Progenitor cell of endocrine pancreas (in vitro differentiated cells): ENCODE measurements at regions not wholly inside any gene's neighbourhood (a gene's known extent, or its start where the extent isn't known, plus 50 kb on each side); places are given as distances from the start of the nearest gene placed in this dataset.

ENCODE experiments used
- DNase-seq: peaks from one replicate; pipeline ENCODE4 v3.0.0; 2021; ENCODE audit warnings: low spot score; ENCODE audit not compliant: unreplicated experiment
- H3K27ac Mint-ChIP-seq: 2 replicates; pipeline ENCODE4 v1.8.0; 2021; ENCODE audit warnings: mild to moderate bottlenecking, moderate library complexity, mixed read lengths
- H3K27me3 Mint-ChIP-seq: 2 replicates; pipeline ENCODE4 v1.8.0; 2021; ENCODE audit warnings: mixed read lengths
- H3K36me3 Mint-ChIP-seq: 2 replicates; pipeline ENCODE4 v1.8.0; 2022; ENCODE audit warnings: mixed read lengths; ENCODE audit not compliant: insufficient read depth
- H3K4me1 Mint-ChIP-seq: 2 replicates; pipeline ENCODE4 v1.8.0; 2021; ENCODE audit warnings: low read depth, mixed read lengths
- H3K4me3 Mint-ChIP-seq: 2 replicates; pipeline ENCODE4 v1.8.0; 2021; ENCODE audit warnings: low read depth, mild to moderate bottlenecking, moderate library complexity, mixed read lengths
- H3K9me3 Mint-ChIP-seq: 2 replicates; pipeline ENCODE4 v1.8.0; 2021; ENCODE audit warnings: low read depth, mixed read lengths
- TF ChIP-seq, protein P1 (sequence below): fragments of 200-600 bp; sonication (generic); IDR thresholded peaks from one replicate; pipeline ENCODE4 v1.5.0; 2021; ENCODE audit warnings: antibody characterized with exemption, mild to moderate bottlenecking; ENCODE audit not compliant: unreplicated experiment

DNA sequence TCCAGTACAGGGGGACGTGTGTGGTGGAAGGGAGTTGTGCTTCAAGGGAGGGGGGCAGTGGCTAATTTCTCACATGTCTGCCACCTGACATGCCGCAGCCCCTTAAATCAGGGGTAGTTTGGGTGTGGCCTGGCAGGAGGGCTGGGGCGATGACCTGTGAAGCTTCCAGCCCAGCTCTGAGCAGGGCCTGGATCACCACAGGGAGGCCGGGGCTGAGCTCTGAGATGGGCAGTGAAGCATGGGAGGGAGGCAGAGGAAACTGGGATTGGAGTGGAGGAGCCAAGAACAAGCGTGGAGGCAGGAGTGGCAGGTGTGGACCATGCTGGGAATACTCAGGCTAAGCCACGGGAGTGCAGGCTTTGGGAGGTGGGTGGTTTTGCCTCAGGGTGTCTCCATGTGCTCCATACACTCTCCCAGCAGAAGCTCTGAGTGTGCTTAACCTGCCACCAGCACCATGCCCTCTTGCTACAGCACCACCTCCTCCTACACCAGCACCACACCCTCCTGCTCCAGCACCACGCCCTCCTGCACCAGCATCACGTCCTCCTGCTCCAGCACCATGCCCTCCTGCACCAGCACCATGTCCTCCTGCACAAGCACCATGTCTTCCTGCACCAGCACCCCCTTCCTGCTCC is 99.3 kb upstream of the SHH start:
- TF ChIP-seq, protein P1, sequence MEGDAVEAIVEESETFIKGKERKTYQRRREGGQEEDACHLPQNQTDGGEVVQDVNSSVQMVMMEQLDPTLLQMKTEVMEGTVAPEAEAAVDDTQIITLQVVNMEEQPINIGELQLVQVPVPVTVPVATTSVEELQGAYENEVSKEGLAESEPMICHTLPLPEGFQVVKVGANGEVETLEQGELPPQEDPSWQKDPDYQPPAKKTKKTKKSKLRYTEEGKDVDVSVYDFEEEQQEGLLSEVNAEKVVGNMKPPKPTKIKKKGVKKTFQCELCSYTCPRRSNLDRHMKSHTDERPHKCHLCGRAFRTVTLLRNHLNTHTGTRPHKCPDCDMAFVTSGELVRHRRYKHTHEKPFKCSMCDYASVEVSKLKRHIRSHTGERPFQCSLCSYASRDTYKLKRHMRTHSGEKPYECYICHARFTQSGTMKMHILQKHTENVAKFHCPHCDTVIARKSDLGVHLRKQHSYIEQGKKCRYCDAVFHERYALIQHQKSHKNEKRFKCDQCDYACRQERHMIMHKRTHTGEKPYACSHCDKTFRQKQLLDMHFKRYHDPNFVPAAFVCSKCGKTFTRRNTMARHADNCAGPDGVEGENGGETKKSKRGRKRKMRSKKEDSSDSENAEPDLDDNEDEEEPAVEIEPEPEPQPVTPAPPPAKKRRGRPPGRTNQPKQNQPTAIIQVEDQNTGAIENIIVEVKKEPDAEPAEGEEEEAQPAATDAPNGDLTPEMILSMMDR = no peak
- Mint-ChIP-seq H3K36me3 (peaks cover 1% of the 10 kb centered on the region), H3K4me3 (no peak overlapping the region), H3K4me1 (peaks cover 13% of the 10 kb centered on the region), H3K9me3 (peaks cover 11% of the 10 kb centered on the region), H3K27ac (no peak overlapping the region), H3K27me3 (peaks cover 15% of the 10 kb centered on the region)
- DNase-seq = no peak

- TF ChIP-seq, protein P1 = no peak
- H3K9me3 Mint-ChIP-seq = peaks cover 8% of the 10 kb centered on the region
- H3K36me3 Mint-ChIP-seq = peaks cover 1% of the 10 kb centered on the region
- peaks cover 21% of the 10 kb centered on the region for H3K27me3 Mint-ChIP-seq
- no peak for DNase-seq
- H3K4me1 Mint-ChIP-seq = peaks cover 10% of the 10 kb centered on the region
- H3K4me3 Mint-ChIP-seq = no peak overlapping the region
- no peak overlapping the region for H3K27ac Mint-ChIP-seq
These were observed 96.1 kb upstream of the SHH start for GRCh38 chr7:155908385-155908784.

GRCh38 chr7:155907450-155908200 is 95.4 kb upstream of the SHH start:
- TF ChIP-seq, protein P1 = no peak
- H3K4me1 Mint-ChIP-seq = peaks cover 10% of the 10 kb centered on the region
- H3K36me3 Mint-ChIP-seq = peaks cover 1% of the 10 kb centered on the region
- no peak for DNase-seq
- no peak overlapping the region for H3K27ac Mint-ChIP-seq
- H3K9me3 Mint-ChIP-seq = peaks cover 5% of the 10 kb centered on the region
- no peak overlapping the region for H3K4me3 Mint-ChIP-seq
- H3K27me3 Mint-ChIP-seq = peaks cover 22% of the 10 kb centered on the region

- peaks cover under 1% of the 10 kb centered on the region for H3K4me1 Mint-ChIP-seq
- H3K9me3 Mint-ChIP-seq = no peaks in the 10 kb centered on the region
- no peak for DNase-seq
- no peaks in the 10 kb centered on the region for H3K36me3 Mint-ChIP-seq
- no peak overlapping the region for H3K4me3 Mint-ChIP-seq
- peaks cover 38% of the 10 kb centered on the region for H3K27me3 Mint-ChIP-seq
- H3K27ac Mint-ChIP-seq = no peak overlapping the region
- TF ChIP-seq, protein P1 = no peak
These were observed 88.9 kb upstream of the SHH start for GRCh38 chr7:155901176-155901575.

- no peak overlapping the region for H3K4me3 Mint-ChIP-seq
- H3K27me3 Mint-ChIP-seq = peaks cover 46% of the 10 kb centered on the region
- H3K27ac Mint-ChIP-seq = no peak overlapping the region
- TF ChIP-seq, protein P1 = no peak
- no peaks in the 10 kb centered on the region for H3K4me1 Mint-ChIP-seq
- no peaks in the 10 kb centered on the region for H3K36me3 Mint-ChIP-seq
- no peak for DNase-seq
- H3K9me3 Mint-ChIP-seq = no peaks in the 10 kb centered on the region
These were observed 87.3 kb upstream of the SHH start for GRCh38 chr7:155899596-155899995.
